ENCODE measurements at regions not wholly inside any gene's neighbourhood (a gene's known extent, or its start where the extent isn't known, plus 50 kb on each side); places are given as distances from the start of the nearest gene placed in this dataset.

DNA sequence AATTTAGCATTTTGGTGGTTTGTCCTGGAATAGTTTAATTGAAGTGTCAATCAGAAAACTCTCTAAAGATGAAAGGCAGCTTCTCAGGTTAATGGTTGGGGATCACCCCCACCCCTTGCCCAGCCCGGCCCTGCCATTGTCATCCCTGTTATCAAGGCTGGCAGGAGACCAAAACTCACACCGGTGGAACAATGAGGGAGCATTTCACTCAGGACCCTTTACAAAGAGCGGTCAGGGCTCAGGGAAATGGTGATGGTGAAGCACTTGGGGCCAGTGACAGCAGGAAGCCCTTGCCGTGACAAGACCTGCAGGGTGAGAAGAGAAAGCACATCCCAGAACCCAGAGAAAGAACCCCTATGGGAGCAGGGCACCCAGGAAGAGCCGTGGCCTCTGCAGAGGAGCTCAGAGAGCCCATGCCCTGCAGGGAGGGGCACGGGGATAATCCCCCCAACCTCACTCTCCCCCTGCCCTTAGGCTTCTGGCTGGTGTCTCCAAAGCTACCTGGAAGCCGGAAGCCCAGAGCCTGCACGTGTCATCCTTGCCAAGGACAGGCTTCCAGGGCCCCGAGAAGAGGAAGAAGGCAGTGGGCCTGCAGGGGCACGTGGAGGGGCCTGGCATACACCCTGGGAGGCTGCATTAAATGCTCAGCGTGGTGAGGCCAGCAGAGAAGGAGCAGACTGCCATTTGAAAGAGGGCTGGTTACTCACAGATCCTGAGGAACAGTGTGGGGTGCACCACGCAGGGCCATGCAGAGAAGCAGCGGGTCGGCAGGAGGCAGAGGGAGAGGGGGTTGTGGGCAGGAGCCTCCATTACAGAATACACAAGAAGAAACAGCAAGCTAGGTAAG is 80.6 kb upstream of the PRR20G start:
- BruUV-seq (replicated peaks), result no TSS peak
- ATAC-seq (ENCODE audit: low read depth), result no peak
- CTCF ChIA-PET, result no interaction called here

More for the DNA sequence above, 80.6 kb upstream of the PRR20G start:
- peaks cover 9% of the 10 kb centered on the region; the same call in 1 of the 2 replicates for H3K27me3 ChIP-seq (ENCODE audit: control insufficient read depth, insufficient read depth, low read length)
- H4K8ac ChIP-seq (ENCODE audit: low read depth in 2 of 2, low read length in 2 of 2), result no peak overlapping the region
- no peak overlapping the region for H3K27ac ChIP-seq (ENCODE audit: insufficient read depth, low read length)
- dilution Hi-C loops (cut with HindIII; ENCODE audit: low sequenced_read_pairs, unreplicated experiment), result no loop called here
- no peak overlapping the region for H3K23ac ChIP-seq (ENCODE audit: low read depth, low read length)
- no peaks in the 10 kb centered on the region for H3K4me1 ChIP-seq (ENCODE audit: control insufficient read depth, insufficient read depth, low read length)
- POLR2A ChIA-PET (ENCODE audit: unreplicated experiment), result no interaction called here
- H3K9me3 ChIP-seq (ENCODE audit: control insufficient read depth, insufficient read depth, low read length), result no peaks in the 10 kb centered on the region
- H3K9ac ChIP-seq (ENCODE audit: low read depth, low read length), result no peak overlapping the region
- H4K20me1 ChIP-seq (ENCODE audit: insufficient read depth, low read length), result no peaks in the 10 kb centered on the region
- no peaks in the 10 kb centered on the region for H3K9me1 ChIP-seq (ENCODE audit: insufficient read depth, low read length)
- H3K14ac ChIP-seq (replicated peaks; ENCODE audit: low read depth, low read length), result no peak overlapping the region
- H4K91ac ChIP-seq (ENCODE audit: insufficient read depth, low read depth, low read length), result no peak overlapping the region
- H2BK15ac ChIP-seq (ENCODE audit: low read depth, low read length), result no peak overlapping the region
- H3K36me3 ChIP-seq (ENCODE audit: control insufficient read depth, insufficient read depth, low read length), result no peaks in the 10 kb centered on the region
- intact Hi-C loops (cut with micrococcal nuclease), result no loop called here
- DNase-seq, result no peak
- 0% methylated on average over 1 of the region's 14 CpGs; no CpG with 5 or more reads in 1 of the 2 experiments for WGBS, 2 experiments (ENCODE audit: extremely low coverage in 2 of 2, insufficient read length in 1 of 2)
- no peak overlapping the region for H3K4me3 ChIP-seq (ENCODE audit: insufficient read depth, low read depth, low read length)
- H2AK5ac ChIP-seq (ENCODE audit: low read depth, low read length), result no peak overlapping the region
- in situ Hi-C loops (cut with MboI; ENCODE audit: low sequenced_read_pairs), result no loop called here
- H3K79me1 ChIP-seq (ENCODE audit: low read depth in 1 of 2, low read length in 2 of 2), result no peaks in the 10 kb centered on the region
- H2BK20ac ChIP-seq (ENCODE audit: low read depth, low read length), result no peak overlapping the region
- no peak overlapping the region for H2AFZ ChIP-seq (replicated peaks; ENCODE audit: low read length, poor library complexity)
- no peak overlapping the region for H4K5ac ChIP-seq (ENCODE audit: low read depth, low read length)
- H2AK9ac ChIP-seq (replicated peaks; ENCODE audit: low read depth, low read length, poor library complexity), result no peak overlapping the region
- TF ChIP-seq RAD21 (IDR thresholded peaks at IDR 0.05; ENCODE audit: low read length) (no peak), BHLHE40 (IDR thresholded peaks at IDR 0.05; ENCODE audit: low read depth, low read length) (no peak), MAZ (IDR thresholded peaks at IDR 0.05; ENCODE audit: borderline replicate concordance, low read depth, low read length) (no peak), POLR2A (IDR thresholded peaks at IDR 0.05; ENCODE audit: low read depth, low read length) (no peak)
- H3K56ac ChIP-seq (ENCODE audit: extremely low read depth, insufficient read depth, low read length), result no peak overlapping the region
- H3K18ac ChIP-seq (ENCODE audit: low read depth, low read length), result no peak overlapping the region
- no peak overlapping the region for H3K4me2 ChIP-seq (ENCODE audit: low read depth, low read length)
- H2BK5ac ChIP-seq (ENCODE audit: low read depth, low read length, poor library complexity, severe bottlenecking), result no peak overlapping the region
- H3K4ac ChIP-seq (ENCODE audit: low read depth, low read length), result no peak overlapping the region
- H2BK120ac ChIP-seq (ENCODE audit: low read depth, low read length), result no peak overlapping the region

Data from IMR-90 (cell line).